Stimulated activated CD4-positive, alpha-beta T cell treated with anti-CD3 and anti-CD28 coated beads, Interleukin-4, amount 100 ng/mL, for 4 hours (primary cell): ENCODE measurements at regions not wholly inside any gene's neighbourhood (a gene's known extent, or its start where the extent isn't known, plus 50 kb on each side); places are given as distances from the start of the nearest gene placed in this dataset.
"Not testable (repeated sequence)": the region's sequence is repeated elsewhere in the genome, so short reads cannot be mapped to it uniquely, and the experiment has no call there.

Experiments
- DNase-seq, 2 experiments: peaks; one replicate each; pipeline ENCODE4 v3.0.0-alpha.2; 2020

GRCh38 chr6:12628327-12628726, 88.2 kb upstream of the PHACTR1 start:
- DNase-seq: no peak

- not testable (repeated sequence) for DNase-seq
These were observed 82.8 kb upstream of the PHACTR1 start for GRCh38 chr6:12633746-12634145.

DNA sequence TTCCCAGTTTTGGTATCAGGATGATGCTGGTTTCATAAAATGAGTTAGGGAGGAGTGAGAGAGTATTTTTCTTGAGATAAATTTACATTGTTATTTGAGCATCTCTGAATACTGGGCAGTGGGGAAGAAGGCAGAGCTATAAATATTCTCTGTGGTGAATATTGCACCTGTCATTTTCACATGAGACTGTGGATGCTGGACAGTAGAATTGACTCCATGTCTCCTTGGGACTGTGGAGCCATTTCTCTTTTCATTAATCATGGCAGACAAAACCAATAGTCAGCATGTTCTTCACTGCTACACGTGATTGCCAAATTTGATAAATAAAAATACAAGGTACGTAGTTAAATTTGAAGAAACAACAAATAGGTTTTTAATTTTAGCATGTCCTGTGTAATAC, 81.2 kb upstream of the PHACTR1 start:
- no peak for DNase-seq

DNA sequence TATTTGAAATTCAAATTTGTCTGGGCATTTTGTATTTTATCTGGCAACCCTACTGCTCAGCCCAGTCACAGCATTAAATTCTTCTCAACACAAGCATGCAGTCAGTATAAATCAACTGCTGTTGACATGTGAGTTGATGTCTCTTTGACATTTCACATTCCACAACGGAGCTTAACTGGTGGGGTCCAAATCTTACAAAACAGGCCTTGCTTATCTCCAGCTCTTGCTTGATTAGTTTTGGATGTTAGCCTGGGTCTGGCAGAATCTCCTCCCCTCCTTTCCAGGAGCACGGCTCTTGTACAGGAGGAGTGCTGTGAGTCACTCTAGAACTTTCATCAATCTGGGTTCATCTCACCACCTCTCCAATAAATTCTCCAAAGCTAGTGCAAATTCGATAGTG, 80.8 kb upstream of the PHACTR1 start:
- no peak for DNase-seq

- DNase-seq: no peak
These were observed 80.2 kb upstream of the PHACTR1 start for GRCh38 chr6:12636336-12636735.

- DNase-seq: peak; percentile 11 to 34
These were observed 78.5 kb upstream of the PHACTR1 start for GRCh38 chr6:12637960-12638641.

DNA sequence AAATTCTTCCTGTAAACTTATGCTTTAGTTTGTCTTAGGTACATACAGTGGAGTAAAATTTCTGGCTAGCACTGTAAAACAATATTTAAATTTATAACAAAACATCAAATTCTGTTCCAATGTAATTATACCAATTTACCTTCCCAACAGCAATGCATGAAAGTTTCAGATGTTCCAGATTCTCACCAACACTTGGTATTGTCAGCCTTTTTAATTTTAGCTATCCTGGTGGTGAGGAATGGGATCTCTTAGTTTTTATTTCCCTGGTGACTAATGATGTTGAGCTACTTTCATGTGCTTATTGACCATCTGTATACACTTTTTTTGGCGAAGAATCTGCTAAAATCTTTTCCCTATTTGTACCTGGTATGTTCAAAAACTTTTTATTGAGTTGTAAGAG, 76.1 kb upstream of the PHACTR1 start:
- no peak for DNase-seq

GRCh38 chr6:12641785-12642184, 74.8 kb upstream of the PHACTR1 start:
- DNase-seq: not testable (repeated sequence)

- DNase-seq: no peak
These were observed 70.6 kb upstream of the PHACTR1 start for GRCh38 chr6:12645941-12646340.

GRCh38 chr6:12648171-12648570, 68.4 kb upstream of the PHACTR1 start:
- DNase-seq: no peak

GRCh38 chr6:12649325-12649724, 67.2 kb upstream of the PHACTR1 start:
- DNase-seq: no peak

DNA sequence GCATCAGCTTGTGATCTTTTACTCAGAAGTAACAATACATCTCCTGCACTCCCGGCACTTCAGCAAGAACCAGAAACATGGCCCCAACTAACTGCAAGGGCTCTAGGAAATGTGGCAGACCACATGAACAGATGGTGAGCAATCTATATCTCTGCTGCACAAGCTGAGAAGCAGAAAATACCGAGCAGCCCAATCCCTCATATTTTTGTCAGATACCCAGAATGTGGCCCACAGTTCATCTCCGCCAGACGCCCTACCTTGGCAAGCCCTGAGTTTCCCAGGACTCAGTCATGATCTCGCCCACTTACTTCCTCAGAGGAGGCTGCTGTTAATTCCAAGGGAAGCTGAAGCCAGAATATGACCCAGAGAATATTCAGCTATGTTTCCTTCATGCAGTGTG, 63.1 kb upstream of the PHACTR1 start:
- no peak for DNase-seq

GRCh38 chr6:12654107-12654506, 62.5 kb upstream of the PHACTR1 start:
- no peak for DNase-seq

DNA sequence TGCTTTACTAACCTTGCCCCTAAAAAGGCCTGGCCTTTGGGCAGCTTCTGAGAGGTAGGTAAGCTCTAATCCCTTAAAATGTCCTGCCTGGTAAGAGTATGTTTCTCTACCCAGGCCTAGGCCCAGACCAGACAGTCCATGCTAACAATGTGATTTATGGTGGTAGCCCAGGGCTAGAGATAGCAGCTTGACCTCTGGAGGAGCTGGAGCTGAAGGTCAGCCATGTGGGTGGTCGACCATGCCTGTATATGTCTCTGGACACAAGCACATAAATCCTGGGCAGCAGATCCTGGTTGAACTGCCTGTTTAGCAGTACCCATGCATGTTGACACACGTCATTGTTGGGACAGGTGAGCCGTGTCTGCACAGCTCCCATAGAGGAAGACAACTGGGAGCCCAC, 62.1 kb upstream of the PHACTR1 start:
- DNase-seq: no peak

DNA sequence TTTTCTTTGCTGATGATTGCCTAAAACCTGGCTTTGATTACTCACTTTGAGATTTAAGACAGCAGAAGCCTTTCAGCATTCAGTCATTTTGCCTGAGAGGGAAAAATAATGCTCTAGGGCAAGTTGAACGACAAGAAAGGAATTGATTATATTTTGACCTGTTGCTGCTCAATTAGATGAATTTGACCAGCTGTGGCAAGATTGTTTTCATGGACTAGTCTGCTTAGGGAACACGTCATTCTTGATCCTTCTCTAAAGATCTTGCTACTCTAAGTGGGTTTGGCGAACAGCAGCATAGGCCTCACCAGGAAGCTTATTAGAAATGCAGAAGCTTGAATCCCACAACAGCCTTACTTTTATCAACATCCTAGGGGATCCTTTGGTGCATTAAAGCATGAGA, 59.7 kb upstream of the PHACTR1 start:
- DNase-seq: no peak

DNA sequence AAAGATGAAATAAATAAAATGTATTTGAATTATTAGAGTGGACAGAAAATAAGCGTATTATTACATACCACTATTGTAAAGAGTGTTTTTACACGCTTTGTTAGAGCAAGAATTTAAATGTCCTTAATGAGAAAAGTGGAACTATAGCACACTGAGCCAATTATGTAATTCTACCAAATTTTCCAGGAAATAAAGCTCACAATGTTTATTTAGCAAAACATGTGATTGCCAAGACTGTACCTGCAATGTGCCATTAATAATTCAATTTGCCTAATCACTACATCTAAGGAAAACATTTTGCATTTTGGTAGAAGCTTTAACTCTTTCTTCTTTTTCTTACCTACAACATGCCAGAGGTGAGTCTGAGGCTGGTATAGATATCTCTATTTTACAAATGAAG, 58.7 kb upstream of the PHACTR1 start:
- DNase-seq: no peak

DNA sequence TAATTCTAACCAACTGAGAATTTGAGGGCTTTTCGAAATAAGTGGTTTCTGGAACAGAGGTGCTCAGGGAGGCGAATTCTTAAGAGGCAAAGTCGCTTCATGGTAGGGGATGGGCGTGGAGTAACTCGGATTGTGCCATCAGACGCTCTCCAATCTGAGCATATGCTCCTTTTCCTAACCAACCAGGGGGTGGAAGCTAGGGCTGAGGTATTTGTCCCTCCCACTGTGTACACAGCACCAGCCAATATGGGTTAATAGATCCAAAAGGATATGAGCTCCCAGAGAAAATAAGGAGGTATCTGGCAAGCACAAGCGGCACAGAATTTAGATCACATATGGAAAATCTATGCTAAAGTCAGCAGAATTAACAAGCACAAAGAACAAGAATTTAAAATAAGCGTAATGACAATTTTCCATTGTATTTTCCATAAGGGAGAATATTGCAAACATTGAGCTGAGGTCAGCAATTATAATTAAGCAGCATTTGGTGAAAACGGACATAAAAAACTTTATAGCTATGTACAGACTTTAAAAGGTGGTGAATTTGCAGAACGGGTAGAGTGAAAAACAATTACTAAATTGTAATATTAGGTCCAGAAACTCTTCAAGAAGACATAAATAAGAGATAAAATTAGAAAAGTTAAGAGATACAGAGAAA, 55.0 kb upstream of the PHACTR1 start:
- no peak for DNase-seq
